ENCODE measurements at regions not wholly inside any gene's neighbourhood (a gene's known extent, or its start where the extent isn't known, plus 50 kb on each side); places are given as distances from the start of the nearest gene placed in this dataset.

- WGBS (ENCODE audit: insufficient coverage, low coverage, missing lambda C conversion rate), result 8% methylated on average over 7 of the region's 7 CpGs
- H3K36me3 ChIP-seq (ENCODE audit: control insufficient read depth, insufficient read depth, low read length), result no peaks in the 10 kb centered on the region
- CTCF ChIA-PET (ENCODE audit: low intra/inter-chr PET ratio), result no interaction called here
These were observed 334.1 kb downstream of the VPS13C start for GRCh38 chr15:61726166-61726565.

GRCh38 chr15:61725251-61725650 is 335.0 kb downstream of the VPS13C start:
- no TSS peak for BruUV-seq (replicated peaks)
- Histone ChIP-seq H3K36me3 (ENCODE audit: control insufficient read depth, insufficient read depth, low read length) (no peaks in the 10 kb centered on the region), H4K20me1 (replicated peaks; ENCODE audit: control insufficient read depth, insufficient read depth, low read length) (no peaks in the 10 kb centered on the region), H3K4me3 (no peak overlapping the region), H3K4me1 (replicated peaks in 1 of 2; ENCODE audit: control insufficient read depth in 2 of 2, insufficient read depth in 2 of 2, low read length in 2 of 2) (no peaks in the 10 kb centered on the region), H3K79me2 (ENCODE audit: control insufficient read depth, insufficient read depth, low read length) (no peaks in the 10 kb centered on the region), H3K27ac (ENCODE audit: extremely low read depth, low read depth, low read length) (no peak overlapping the region), H3K4me2 (ENCODE audit: insufficient read depth, low read length) (no peak overlapping the region), H3K9me3 (replicated peaks; ENCODE audit: control insufficient read depth, insufficient read depth, low read depth, low read length) (no peaks in the 10 kb centered on the region), H2AFZ (ENCODE audit: low read depth, low read length) (no peak overlapping the region), H3K9ac (ENCODE audit: insufficient read depth in 1 of 2, low read depth in 2 of 2, low read length in 2 of 2) (no peak overlapping the region), H3K9me1 (ENCODE audit: control insufficient read depth, insufficient read depth, low read length) (no peaks in the 10 kb centered on the region), H3K27me3 (ENCODE audit: control insufficient read depth in 2 of 2, insufficient read depth in 2 of 2, low read length in 2 of 2) (peaks cover 4% of the 10 kb centered on the region in 2 experiments; a peak in 2 of 5 replicates)
- FAIRE-seq (no peak), DNase-seq (ENCODE audit: extremely low read depth in 1 of 4, low spot score in 3 of 4) (no peak), ATAC-seq (no peak)
- 2% methylated on average over 3 of the region's 3 CpGs for WGBS (ENCODE audit: insufficient coverage, low coverage, missing lambda C conversion rate)
- TF ChIP-seq YBX1 (IDR thresholded peaks at IDR 0.05) (no peak), KLF10 (CRISPR knock-in tag; IDR thresholded peaks at IDR 0.05) (no peak), HDAC6 (IDR thresholded peaks at IDR 0.05; ENCODE audit: low read depth, low read length) (no peak)
- ChIA-PET CTCF (ENCODE audit: low intra/inter-chr PET ratio) (no interaction called here), POLR2A (no interaction called here)
- intact Hi-C loops (cut with micrococcal nuclease) (no loop called here), in situ Hi-C loops (cut with MboI) (no loop called here)

More at GRCh38 chr15:61726166-61726565, 334.1 kb downstream of the VPS13C start:
- FAIRE-seq (no peak), ATAC-seq (no peak), DNase-seq (ENCODE audit: extremely low read depth in 1 of 4, low spot score in 3 of 4) (no peak)
- TF ChIP-seq DEAF1 (CRISPR knock-in tag; IDR thresholded peaks at IDR 0.05) (no peak), THRAP3 (IDR thresholded peaks at IDR 0.05; ENCODE audit: borderline replicate concordance) (no peak)
- H3K4me3 ChIP-seq, result no peak overlapping the region
- no peak overlapping the region for H3K9ac ChIP-seq (ENCODE audit: insufficient read depth in 1 of 2, low read depth in 2 of 2, low read length in 2 of 2)
- intact Hi-C loops (cut with micrococcal nuclease), result no loop called here
- H3K27me3 ChIP-seq (ENCODE audit: control insufficient read depth in 2 of 2, insufficient read depth in 2 of 2, low read length in 2 of 2), result peaks cover 4% of the 10 kb centered on the region in 2 experiments; a peak in 2 of 5 replicates
- no peak overlapping the region for H3K27ac ChIP-seq (ENCODE audit: extremely low read depth, low read depth, low read length)
- H3K9me3 ChIP-seq (replicated peaks; ENCODE audit: control insufficient read depth, insufficient read depth, low read depth, low read length), result no peaks in the 10 kb centered on the region
- BruUV-seq (replicated peaks), result no TSS peak
- no peaks in the 10 kb centered on the region for H3K9me1 ChIP-seq (ENCODE audit: control insufficient read depth, insufficient read depth, low read length)
- in situ Hi-C loops (cut with MboI), result no loop called here
- H3K4me2 ChIP-seq (ENCODE audit: insufficient read depth, low read length), result no peak overlapping the region
- H2AFZ ChIP-seq (ENCODE audit: low read depth, low read length), result no peak overlapping the region
- no peaks in the 10 kb centered on the region for H3K79me2 ChIP-seq (ENCODE audit: control insufficient read depth, insufficient read depth, low read length)
- H4K20me1 ChIP-seq (replicated peaks; ENCODE audit: control insufficient read depth, insufficient read depth, low read length), result no peaks in the 10 kb centered on the region
- H3K4me1 ChIP-seq (replicated peaks in 1 of 2; ENCODE audit: control insufficient read depth in 2 of 2, insufficient read depth in 2 of 2, low read length in 2 of 2), result no peaks in the 10 kb centered on the region
- POLR2A ChIA-PET, result no interaction called here

Measured in K562 (cell line).